Activated T-cell treated with anti-CD3 and anti-CD28 coated beads, Interleukin-2, amount 50 U/mL, for 48 hours (primary cell): ENCODE measurements at regions not wholly inside any gene's neighbourhood (a gene's known extent, or its start where the extent isn't known, plus 50 kb on each side); places are given as distances from the start of the nearest gene placed in this dataset.

ENCODE experiments used
- DNase-seq, 2 experiments: peaks; one replicate each; pipeline ENCODE4 v3.0.0-alpha.2; 2020

GRCh38 chr2:156383798-156384197 lies 51.3 kb upstream of the NR4A2 start:
- no peak for DNase-seq

- peak in 1 of 2 experiments; percentile 31 for DNase-seq
Measured at GRCh38 chr2:156385242-156385641, 50.9 kb upstream of the GPD2 start.
